ENCODE measurements at regions not wholly inside any gene's neighbourhood (a gene's known extent, or its start where the extent isn't known, plus 50 kb on each side); places are given as distances from the start of the nearest gene placed in this dataset.

DNA sequence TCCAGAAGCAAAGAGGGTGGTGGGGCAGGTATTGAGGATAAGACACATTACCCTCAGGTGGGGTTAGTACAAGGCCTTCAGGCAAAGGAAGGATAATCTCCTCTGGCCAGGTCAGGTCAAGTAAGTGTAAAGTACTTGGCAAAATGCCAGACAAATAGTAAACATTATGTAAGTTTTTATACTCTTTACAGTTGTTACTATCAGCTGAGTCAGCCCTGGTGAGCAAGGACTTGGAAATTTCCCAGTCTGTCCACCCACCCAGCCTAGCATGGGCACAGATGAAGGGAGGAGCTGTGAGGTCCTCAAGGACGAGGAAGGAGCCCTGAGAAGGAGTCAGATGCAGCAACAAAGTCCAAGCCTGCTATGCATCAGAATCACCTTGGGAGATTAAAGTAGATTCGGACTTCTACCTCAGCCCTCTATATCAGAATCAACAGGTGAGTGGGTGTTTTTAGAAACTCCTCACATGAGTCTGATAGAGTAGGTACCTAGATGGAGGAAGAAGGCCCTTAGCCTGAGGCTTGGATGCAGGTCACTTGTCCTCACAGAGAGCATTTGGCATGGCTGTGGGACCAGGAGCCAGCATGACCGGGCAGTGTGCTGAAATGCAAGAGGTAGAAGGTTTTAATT lies 50.2 kb upstream of the BARX1 start:
- Mint-ChIP-seq H3K9me3 (no peaks in the 10 kb centered on the region), H3K27me3 (ENCODE audit: low read depth, poor library complexity) (peaks cover 41% of the 10 kb centered on the region)

More for the DNA sequence above, 50.2 kb upstream of the BARX1 start:
- Mint-ChIP-seq H3K27ac (no peak overlapping the region), H3K4me1 (no peaks in the 10 kb centered on the region), H3K36me3 (ENCODE audit: low read depth) (no peaks in the 10 kb centered on the region), H3K4me3 (no peak overlapping the region)
- no peak for TF ChIP-seq CTCF (IDR thresholded peaks at IDR 0.05)
- no peak for DNase-seq

Measured in nephron progenitor cell (in vitro differentiated cells).